Right kidney (tissue), 1 donor: ENCODE measurements at regions not wholly inside any gene's neighbourhood (a gene's known extent, or its start where the extent isn't known, plus 50 kb on each side); places are given as distances from the start of the nearest gene placed in this dataset.
A peak's percentile ranks its signal among the peaks of the same experiment; 100 is the strongest.

Experiments used
- DNase-seq: peaks from one replicate; pipeline ENCODE4 v3.0.0-alpha.2; 2016

DNA sequence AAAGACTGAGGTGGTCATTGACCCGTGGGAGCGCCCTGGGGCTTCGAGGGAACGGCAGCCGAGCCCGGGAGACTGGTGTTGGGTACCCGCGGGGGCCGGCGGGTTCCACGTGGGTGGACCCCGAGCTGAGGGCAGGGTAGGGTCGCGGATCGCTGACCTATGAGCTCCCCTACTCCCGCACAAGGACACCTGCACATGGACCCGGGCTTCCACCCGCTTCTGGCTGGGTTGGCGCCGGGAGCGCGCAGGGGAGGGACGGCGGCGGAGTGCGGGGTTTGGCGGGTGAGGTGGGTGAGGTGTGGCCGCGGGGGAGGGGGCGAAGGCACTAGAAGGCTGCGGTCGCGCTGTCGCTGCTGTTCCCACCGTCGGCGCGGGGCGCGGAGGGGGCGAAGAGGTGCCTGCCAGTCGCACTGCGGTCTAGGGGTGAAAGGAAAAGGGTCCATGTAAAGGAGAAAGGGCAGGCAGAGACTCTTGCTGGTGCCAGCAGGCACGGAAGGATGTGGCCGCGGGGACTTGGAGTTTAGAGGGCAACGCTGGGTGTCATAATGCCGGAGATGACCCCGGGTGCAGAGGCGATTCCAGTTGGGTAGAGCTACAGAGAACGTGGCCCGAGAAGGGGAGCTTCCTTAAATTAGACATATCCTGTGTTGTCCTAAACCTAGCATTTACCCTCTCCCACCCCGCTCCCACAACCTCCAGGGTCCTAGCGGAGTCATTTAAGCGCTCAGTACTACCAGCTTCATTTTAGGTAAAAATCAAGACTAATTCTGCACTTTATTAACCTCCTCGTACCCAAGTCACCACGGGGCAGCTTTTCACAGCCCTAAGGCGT lies 245.9 kb upstream of the TOPAZ1 start:
- peak; percentile 41 for DNase-seq

- DNase-seq: peak; percentile 77
Measured at GRCh38 chr3:43996379-43997301, 245.0 kb upstream of the TOPAZ1 start.

GRCh38 chr3:43997316-43997715 lies 244.4 kb upstream of the TOPAZ1 start:
- DNase-seq: no peak

DNA sequence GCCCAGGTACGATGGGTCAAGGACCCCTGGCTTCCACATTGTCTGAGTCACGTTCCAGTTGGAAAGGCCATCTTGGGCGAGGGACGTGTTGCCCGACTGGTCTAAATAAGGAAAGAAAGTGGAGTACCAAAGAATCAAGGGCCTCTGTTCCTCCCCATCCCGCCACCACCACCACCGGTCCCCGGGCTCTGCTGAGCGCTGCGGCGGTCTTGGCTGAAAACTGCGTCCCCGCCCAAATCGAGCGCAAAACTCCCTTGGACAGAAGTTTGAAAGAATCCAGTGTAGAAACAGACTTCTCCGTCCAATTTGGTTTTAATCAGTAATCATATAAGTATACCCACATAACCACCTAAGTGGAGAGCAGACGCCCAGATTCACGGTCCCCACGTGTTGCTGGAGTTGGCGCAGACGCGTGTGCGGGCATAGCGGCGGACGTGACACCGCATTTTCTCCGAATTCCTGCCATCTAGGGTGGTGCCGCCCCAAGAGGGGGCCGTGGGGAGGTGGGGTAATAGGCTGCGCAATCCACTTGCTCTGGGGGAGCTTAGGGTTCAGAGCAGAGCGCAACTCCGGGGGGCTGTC lies 243.8 kb upstream of the TOPAZ1 start:
- DNase-seq: peak; percentile 64

DNA sequence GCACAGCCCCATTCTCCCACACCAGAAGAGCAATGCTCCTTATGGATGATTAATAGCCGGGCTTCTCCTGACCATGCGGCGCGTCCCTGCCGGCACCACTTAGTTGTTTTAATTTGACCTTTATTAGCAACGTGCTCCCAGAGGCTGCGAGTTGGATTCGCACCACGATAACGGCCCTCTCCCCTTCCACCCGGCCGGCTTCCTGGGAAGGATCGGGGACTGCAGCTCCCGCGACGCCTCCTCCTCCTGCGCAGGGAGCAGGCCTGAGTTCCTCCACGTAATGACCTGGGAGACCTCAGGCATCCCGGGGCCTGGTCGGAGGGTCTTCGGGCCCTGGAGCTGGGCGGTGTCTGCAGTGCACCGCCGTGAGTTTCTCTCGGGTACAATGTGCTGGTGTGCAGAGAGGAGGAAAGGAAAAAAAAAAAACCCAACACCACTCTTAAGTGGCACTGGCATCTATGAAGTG lies 243.3 kb upstream of the TOPAZ1 start:
- no peak for DNase-seq

DNA sequence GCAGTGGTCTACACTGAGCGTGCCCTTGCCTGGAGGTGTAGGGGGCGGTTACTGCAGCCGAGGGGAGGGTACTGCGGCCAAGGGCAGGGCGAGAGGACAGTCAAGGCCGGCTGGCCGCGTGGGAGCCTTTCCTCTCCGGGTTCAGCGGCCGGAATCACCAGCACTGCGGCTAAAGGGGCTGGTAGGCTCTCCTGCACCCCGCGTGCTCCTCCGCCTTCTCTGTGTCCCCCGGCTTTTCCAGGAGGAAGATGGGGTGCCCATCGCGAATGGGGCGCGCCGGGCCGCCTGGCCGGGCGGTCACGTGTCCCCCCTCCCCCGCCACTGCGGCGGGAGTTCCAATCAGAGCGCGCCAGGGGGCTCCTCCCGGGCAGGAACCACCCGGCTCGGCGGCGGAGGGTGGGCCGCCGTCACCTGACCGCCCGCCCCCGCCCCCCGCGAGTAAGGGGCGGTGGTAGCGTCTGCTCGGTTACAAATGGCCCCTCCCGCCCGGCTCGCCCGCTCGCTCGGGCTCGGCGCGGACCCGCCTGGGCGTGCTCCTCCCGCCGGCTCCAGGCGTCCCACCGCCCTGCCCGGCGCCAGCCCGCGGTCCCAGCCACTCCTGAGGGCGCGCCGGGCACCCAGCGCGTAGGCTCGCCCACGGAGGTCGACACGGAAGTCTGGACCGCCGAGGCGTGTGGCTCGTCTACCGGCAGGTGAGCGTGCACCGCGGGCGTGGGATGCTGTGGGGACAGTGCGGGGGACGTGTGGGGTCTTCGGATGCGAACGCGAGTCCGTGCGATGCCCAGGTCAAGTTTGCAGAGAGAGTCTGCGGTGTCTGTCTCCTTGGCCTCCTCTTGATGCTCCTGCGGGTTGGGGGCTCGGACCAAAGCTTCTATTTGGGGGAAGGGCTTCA lies 242.6 kb upstream of the TOPAZ1 start:
- peak; percentile 83 for DNase-seq

DNA sequence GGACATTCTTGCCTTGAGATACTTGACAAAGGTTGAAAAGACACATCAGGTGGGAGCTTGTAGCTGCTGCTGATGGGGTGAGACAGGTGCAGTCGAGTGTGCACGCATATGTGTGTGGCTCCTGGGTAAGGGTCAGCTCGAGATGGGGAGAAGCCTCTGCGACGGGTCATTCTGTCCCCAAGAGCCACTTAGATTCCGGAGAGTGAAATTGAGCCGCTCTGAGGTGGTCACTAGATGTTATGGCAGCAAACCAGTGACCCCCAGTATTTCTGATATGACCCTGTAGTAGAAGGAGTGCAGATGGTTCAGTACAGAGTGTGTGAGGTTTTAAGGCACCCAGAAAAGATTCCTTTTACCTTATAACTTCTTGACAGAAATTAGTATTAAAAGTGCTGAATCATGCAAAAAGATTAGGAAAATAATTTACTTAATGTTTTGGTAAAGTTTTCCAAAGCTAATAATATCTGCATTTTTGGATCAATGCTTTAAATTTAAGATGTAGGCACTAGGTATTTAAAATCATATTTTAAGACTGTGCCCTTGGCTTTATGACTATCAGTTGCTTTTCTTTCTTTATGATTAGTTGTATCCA lies 241.9 kb upstream of the TOPAZ1 start:
- no peak for DNase-seq

- DNase-seq: no peak
Measured at GRCh38 chr3:44000586-44000985, 241.1 kb upstream of the TOPAZ1 start.

DNA sequence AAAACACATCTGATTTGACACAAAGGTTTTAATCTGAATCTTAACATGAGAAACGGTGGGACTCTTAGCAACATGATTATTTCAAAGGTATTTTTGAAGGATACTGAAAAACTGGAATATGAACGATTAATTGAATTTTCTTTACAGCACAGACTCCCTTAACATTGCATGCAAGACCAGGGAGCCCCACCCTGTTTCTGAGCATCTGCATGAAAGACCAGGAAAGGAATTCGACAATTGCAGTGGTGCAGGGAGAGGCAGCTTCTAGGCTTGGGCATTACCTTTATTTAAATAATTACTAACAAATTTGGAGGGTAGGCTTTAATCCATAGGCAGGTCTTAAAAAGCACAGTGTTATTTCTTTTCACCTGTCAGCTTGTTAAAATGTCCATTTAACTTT lies 240.6 kb upstream of the TOPAZ1 start:
- DNase-seq: no peak

- no peak for DNase-seq
Measured at GRCh38 chr3:44003801-44004200, 237.9 kb upstream of the TOPAZ1 start.

- DNase-seq: no peak
Measured at GRCh38 chr3:44011680-44012079, 230.0 kb upstream of the TOPAZ1 start.

- no peak for DNase-seq
Measured at GRCh38 chr3:44012160-44012899, 229.4 kb upstream of the TOPAZ1 start.

DNA sequence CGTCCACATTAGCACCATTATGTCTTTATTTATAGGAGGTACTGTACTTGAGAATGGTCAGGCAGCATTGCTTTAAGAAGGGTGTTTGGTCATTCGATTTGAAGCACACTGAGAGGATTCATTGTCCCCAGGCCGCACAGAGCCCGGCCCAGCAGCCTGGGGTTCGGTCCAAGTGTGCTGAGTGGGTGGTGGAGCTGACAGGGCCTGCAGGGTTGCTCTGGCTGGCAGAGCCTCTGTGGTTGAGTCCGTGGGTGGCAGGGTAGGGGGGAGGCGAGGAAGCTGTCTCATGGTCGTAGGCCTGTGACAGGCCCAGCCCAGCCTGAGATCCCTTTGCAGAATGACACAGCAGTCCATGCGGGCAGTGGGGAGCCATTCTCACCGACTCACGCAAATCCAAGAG lies 227.7 kb upstream of the TOPAZ1 start:
- DNase-seq: no peak

GRCh38 chr3:44015170-44015569 lies 226.5 kb upstream of the TOPAZ1 start:
- DNase-seq: no peak

DNA sequence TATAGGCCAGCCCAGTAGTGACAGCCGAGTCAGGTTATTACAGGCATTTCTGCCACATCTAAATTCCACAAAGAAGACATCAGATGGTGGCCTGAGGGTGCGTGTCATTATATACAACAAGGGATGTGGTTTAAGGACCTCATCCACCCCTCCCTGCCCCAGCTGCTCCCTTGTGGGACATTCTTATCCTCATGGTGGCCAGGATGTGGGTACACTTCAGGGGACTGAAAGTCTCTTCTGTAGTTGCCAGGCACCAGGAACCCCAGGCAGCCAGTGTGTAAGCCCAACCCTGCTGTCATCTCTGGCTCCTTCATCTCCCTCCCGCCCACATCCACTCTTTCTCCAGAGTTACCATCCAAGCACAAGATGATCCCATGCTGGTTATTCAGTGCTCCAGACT lies 224.9 kb upstream of the TOPAZ1 start:
- DNase-seq: no peak

DNA sequence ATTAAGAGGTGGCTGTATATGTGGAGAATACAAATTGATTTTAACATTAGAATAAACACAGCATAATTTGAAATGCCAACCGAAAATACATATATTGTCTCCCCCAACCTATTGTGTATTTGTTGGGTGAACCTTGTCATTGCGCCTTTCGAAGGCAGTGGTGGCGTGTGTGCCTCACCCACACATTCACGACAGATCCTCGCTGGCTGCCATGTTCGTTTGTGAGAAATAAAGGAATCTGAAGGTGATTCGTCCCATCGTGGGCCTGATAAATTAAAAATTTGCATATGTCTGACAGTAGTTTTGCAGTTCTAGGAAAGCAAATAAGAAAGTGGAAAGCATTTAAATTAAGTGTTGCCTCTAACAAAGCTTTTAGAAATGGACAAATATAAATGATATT lies 222.8 kb upstream of the TOPAZ1 start:
- DNase-seq: no peak

- no peak for DNase-seq
Measured at GRCh38 chr3:44019736-44020135, 221.9 kb upstream of the TOPAZ1 start.

DNA sequence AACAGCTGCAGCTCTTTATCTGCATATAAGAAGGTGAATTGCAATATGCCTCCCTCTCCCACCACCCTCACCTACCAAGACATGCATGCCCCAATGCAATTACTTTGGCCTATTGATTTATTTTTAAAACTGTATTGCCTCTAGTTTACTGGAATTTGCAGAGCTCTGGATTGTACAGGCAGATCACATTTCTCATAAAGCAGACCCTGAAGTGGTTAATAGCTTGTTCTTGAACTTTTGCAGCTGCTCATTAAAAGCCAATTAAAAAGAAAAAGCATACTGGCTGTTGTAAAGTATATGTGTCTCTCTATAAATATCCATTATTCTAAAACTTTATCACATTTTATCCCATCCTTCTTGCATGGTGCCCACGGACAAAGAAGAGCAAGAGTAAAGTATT lies 221.5 kb upstream of the TOPAZ1 start:
- no peak for DNase-seq

GRCh38 chr3:44021651-44022594 lies 219.8 kb upstream of the TOPAZ1 start:
- peak; percentile 63 for DNase-seq
